ENCODE measurements at regions not wholly inside any gene's neighbourhood (a gene's known extent, or its start where the extent isn't known, plus 50 kb on each side); places are given as distances from the start of the nearest gene placed in this dataset.
"Not testable (repeated sequence)": the region's sequence is repeated elsewhere in the genome, so short reads cannot be mapped to it uniquely, and the experiment has no call there.

- no peaks in the 10 kb centered on the region for H3K27me3 Mint-ChIP-seq
- intact Hi-C loops (cut with micrococcal nuclease) = no loop called here
Observed at GRCh38 chr11:42824067-42824466, 487.7 kb upstream of the API5 start.

GRCh38 chr11:42825598-42825997 is 486.2 kb upstream of the API5 start:
- Mint-ChIP-seq H3K27ac (no peak overlapping the region), H3K4me3 (no peak overlapping the region), H3K9me3 (peaks cover 4% of the 10 kb centered on the region), H3K4me1 (ENCODE audit: low read depth) (no peaks in the 10 kb centered on the region), H3K36me3 (no peaks in the 10 kb centered on the region), H3K27me3 (no peaks in the 10 kb centered on the region)
- ChIA-PET CTCF (no interaction called here), POLR2A (no interaction called here)
- intact Hi-C loops (cut with micrococcal nuclease) = no loop called here
- DNase-seq = no peak

More at GRCh38 chr11:42824067-42824466, 487.7 kb upstream of the API5 start:
- DNase-seq = no peak
- no peak overlapping the region for H3K4me3 Mint-ChIP-seq
- no peaks in the 10 kb centered on the region for H3K4me1 Mint-ChIP-seq (ENCODE audit: low read depth)
- CTCF ChIA-PET = no interaction called here
- no peak overlapping the region for H3K27ac Mint-ChIP-seq
- peaks cover 4% of the 10 kb centered on the region for H3K9me3 Mint-ChIP-seq
- no peaks in the 10 kb centered on the region for H3K36me3 Mint-ChIP-seq
- POLR2A ChIA-PET = no interaction called here

GRCh38 chr11:42827845-42828244 is 484.0 kb upstream of the API5 start:
- no peak overlapping the region for H3K27ac Mint-ChIP-seq
- CTCF ChIA-PET = no interaction called here
- intact Hi-C loops (cut with micrococcal nuclease) = no loop called here

GRCh38 chr11:42837994-42838393 is 473.8 kb upstream of the API5 start:
- Mint-ChIP-seq H3K4me3 (no peak overlapping the region), H3K27me3 (no peaks in the 10 kb centered on the region), H3K27ac (no peak overlapping the region), H3K9me3 (peaks cover 5% of the 10 kb centered on the region), H3K4me1 (ENCODE audit: low read depth) (no peaks in the 10 kb centered on the region), H3K36me3 (no peaks in the 10 kb centered on the region)
- CTCF ChIA-PET = no interaction called here
- DNase-seq = no peak
- POLR2A ChIA-PET = no interaction called here
- intact Hi-C loops (cut with micrococcal nuclease) = no loop called here

More at GRCh38 chr11:42827845-42828244, 484.0 kb upstream of the API5 start:
- Mint-ChIP-seq H3K4me1 (ENCODE audit: low read depth) (no peaks in the 10 kb centered on the region), H3K9me3 (peaks cover 2% of the 10 kb centered on the region), H3K27me3 (no peaks in the 10 kb centered on the region), H3K36me3 (no peaks in the 10 kb centered on the region), H3K4me3 (no peak overlapping the region)
- POLR2A ChIA-PET = no interaction called here
- DNase-seq = no peak

- Mint-ChIP-seq H3K36me3 (no peaks in the 10 kb centered on the region), H3K27ac (no peak overlapping the region), H3K4me1 (ENCODE audit: low read depth) (no peaks in the 10 kb centered on the region), H3K4me3 (no peak overlapping the region), H3K9me3 (peaks cover 5% of the 10 kb centered on the region), H3K27me3 (no peaks in the 10 kb centered on the region)
- ChIA-PET CTCF (no interaction called here), POLR2A (no interaction called here)
- intact Hi-C loops (cut with micrococcal nuclease) = no loop called here
- DNase-seq = no peak
Observed at GRCh38 chr11:42840176-42840829, 471.5 kb upstream of the API5 start.

GRCh38 chr11:42840860-42841259 is 470.9 kb upstream of the API5 start:
- no peaks in the 10 kb centered on the region for H3K4me1 Mint-ChIP-seq (ENCODE audit: low read depth)
- no peak for DNase-seq
- no peak overlapping the region for H3K4me3 Mint-ChIP-seq
- no peaks in the 10 kb centered on the region for H3K27me3 Mint-ChIP-seq
- POLR2A ChIA-PET = no interaction called here
- H3K27ac Mint-ChIP-seq = no peak overlapping the region
- intact Hi-C loops (cut with micrococcal nuclease) = no loop called here
- H3K9me3 Mint-ChIP-seq = peaks cover 5% of the 10 kb centered on the region
- no peaks in the 10 kb centered on the region for H3K36me3 Mint-ChIP-seq
- CTCF ChIA-PET = no interaction called here

GRCh38 chr11:42841556-42841955 is 470.2 kb upstream of the API5 start:
- Mint-ChIP-seq H3K4me1 (ENCODE audit: low read depth) (no peaks in the 10 kb centered on the region), H3K36me3 (no peaks in the 10 kb centered on the region), H3K27ac (no peak overlapping the region), H3K4me3 (no peak overlapping the region), H3K27me3 (no peaks in the 10 kb centered on the region), H3K9me3 (peaks cover 5% of the 10 kb centered on the region)
- no peak for DNase-seq
- intact Hi-C loops (cut with micrococcal nuclease) = no loop called here
- ChIA-PET CTCF (no interaction called here), POLR2A (no interaction called here)

- POLR2A ChIA-PET = no interaction called here
- no peaks in the 10 kb centered on the region for H3K36me3 Mint-ChIP-seq
- H3K4me1 Mint-ChIP-seq (ENCODE audit: low read depth) = no peaks in the 10 kb centered on the region
- peaks cover 5% of the 10 kb centered on the region for H3K9me3 Mint-ChIP-seq
- intact Hi-C loops (cut with micrococcal nuclease) = no loop called here
- H3K27me3 Mint-ChIP-seq = no peaks in the 10 kb centered on the region
- H3K27ac Mint-ChIP-seq = no peak overlapping the region
- no peak overlapping the region for H3K4me3 Mint-ChIP-seq
- CTCF ChIA-PET = no interaction called here
- DNase-seq = no peak
Observed at GRCh38 chr11:42849362-42849761, 462.4 kb upstream of the API5 start.

- ChIA-PET POLR2A (no interaction called here), CTCF (interaction anchor here (0.6 kb wide), 1 partner anchor 50 kb away, joined by 3 read pairs; no protein-coding TSS in a partner anchor)
- Mint-ChIP-seq H3K9me3 (peaks cover 3% of the 10 kb centered on the region), H3K36me3 (no peaks in the 10 kb centered on the region), H3K27ac (no peak overlapping the region), H3K4me1 (ENCODE audit: low read depth) (no peaks in the 10 kb centered on the region), H3K27me3 (no peaks in the 10 kb centered on the region), H3K4me3 (no peak overlapping the region)
- intact Hi-C loops (cut with micrococcal nuclease) = no loop called here
- no peak for DNase-seq
Observed at GRCh38 chr11:42857344-42857743, 454.5 kb upstream of the API5 start.

GRCh38 chr11:42870480-42870879 is 441.3 kb upstream of the API5 start:
- DNase-seq = no peak
- Mint-ChIP-seq H3K4me1 (ENCODE audit: low read depth) (no peaks in the 10 kb centered on the region), H3K36me3 (no peaks in the 10 kb centered on the region), H3K27ac (no peak overlapping the region), H3K4me3 (no peak overlapping the region), H3K27me3 (no peaks in the 10 kb centered on the region), H3K9me3 (peaks cover 12% of the 10 kb centered on the region)
- POLR2A ChIA-PET = no interaction called here
- CTCF ChIA-PET = no interaction called here
- intact Hi-C loops (cut with micrococcal nuclease) = no loop called here

- POLR2A ChIA-PET; DNase-seq; H3K4me3 Mint-ChIP-seq; H3K27me3 Mint-ChIP-seq; H3K4me1 Mint-ChIP-seq (ENCODE audit: low read depth); H3K36me3 Mint-ChIP-seq; H3K27ac Mint-ChIP-seq; CTCF ChIA-PET; intact Hi-C loops (cut with micrococcal nuclease): not testable (repeated sequence)
- H3K9me3 Mint-ChIP-seq = peaks cover 11% of the 10 kb centered on the region
Observed at GRCh38 chr11:42873800-42874405, 437.9 kb upstream of the API5 start.

GRCh38 chr11:42881335-42881734 is 430.5 kb upstream of the API5 start:
- H3K4me1 Mint-ChIP-seq (ENCODE audit: low read depth); H3K27ac Mint-ChIP-seq; H3K36me3 Mint-ChIP-seq; H3K9me3 Mint-ChIP-seq; H3K4me3 Mint-ChIP-seq; CTCF ChIA-PET; DNase-seq; H3K27me3 Mint-ChIP-seq; intact Hi-C loops (cut with micrococcal nuclease); POLR2A ChIA-PET: not testable (repeated sequence)

GRCh38 chr11:42890773-42891172 is 421.0 kb upstream of the API5 start:
- H3K36me3 Mint-ChIP-seq = no peaks in the 10 kb centered on the region
- CTCF ChIA-PET = no interaction called here
- no peaks in the 10 kb centered on the region for H3K4me1 Mint-ChIP-seq (ENCODE audit: low read depth)
- H3K9me3 Mint-ChIP-seq = peaks cover 18% of the 10 kb centered on the region
- H3K27ac Mint-ChIP-seq = no peak overlapping the region
- intact Hi-C loops (cut with micrococcal nuclease) = no loop called here
- POLR2A ChIA-PET = no interaction called here
- H3K4me3 Mint-ChIP-seq = no peak overlapping the region
- H3K27me3 Mint-ChIP-seq = no peaks in the 10 kb centered on the region
- no peak for DNase-seq

Measured in activated CD4-positive, alpha-beta memory T cell treated with anti-CD3 and anti-CD28 coated beads for 36 hours (primary cell).